ENCODE measurements at regions not wholly inside any gene's neighbourhood (a gene's known extent, or its start where the extent isn't known, plus 50 kb on each side); places are given as distances from the start of the nearest gene placed in this dataset.
"Not testable (repeated sequence)": the region's sequence is repeated elsewhere in the genome, so short reads cannot be mapped to it uniquely, and the experiment has no call there.

- Histone ChIP-seq H3K4me3 (replicated peaks; ENCODE audit: low read depth, low read length) (no peak overlapping the region), H3K27me3 (replicated peaks; ENCODE audit: control insufficient read depth, insufficient read depth, low read length) (no peaks in the 10 kb centered on the region), H3K36me3 (ENCODE audit: control insufficient read depth, insufficient read depth, low read length) (no peaks in the 10 kb centered on the region)
- DNase-seq (ENCODE audit: extremely low read depth, insufficient read length), result no peak
- TF ChIP-seq CTCF (IDR thresholded peaks at IDR 0.05; ENCODE audit: insufficient read depth, low read length, poor library complexity, severe bottlenecking), result no peak
Observed at GRCh38 chr14:58920230-58920629, 268.2 kb upstream of the DAAM1 start.

GRCh38 chr14:58922201-58922940 lies 266.1 kb upstream of the DAAM1 start:
- H3K4me3 ChIP-seq (replicated peaks; ENCODE audit: low read depth, low read length); H3K36me3 ChIP-seq (ENCODE audit: control insufficient read depth, insufficient read depth, low read length); H3K27me3 ChIP-seq (replicated peaks; ENCODE audit: control insufficient read depth, insufficient read depth, low read length); DNase-seq (ENCODE audit: extremely low read depth, insufficient read length): not testable (repeated sequence)

GRCh38 chr14:58923751-58924405 lies 264.6 kb upstream of the DAAM1 start:
- no peak for DNase-seq (ENCODE audit: extremely low read depth, insufficient read length)
- TF ChIP-seq CTCF (IDR thresholded peaks at IDR 0.05; ENCODE audit: insufficient read depth, low read length, poor library complexity, severe bottlenecking), result no peak
- H3K36me3 ChIP-seq (ENCODE audit: control insufficient read depth, insufficient read depth, low read length), result no peaks in the 10 kb centered on the region
- no peak overlapping the region for H3K4me3 ChIP-seq (replicated peaks; ENCODE audit: low read depth, low read length)
- H3K27me3 ChIP-seq (replicated peaks; ENCODE audit: control insufficient read depth, insufficient read depth, low read length), result no peaks in the 10 kb centered on the region

GRCh38 chr14:58941629-58942028 lies 246.8 kb upstream of the DAAM1 start:
- H3K4me3 ChIP-seq (replicated peaks; ENCODE audit: low read depth, low read length), result no peak overlapping the region
- H3K36me3 ChIP-seq (ENCODE audit: control insufficient read depth, insufficient read depth, low read length), result no peaks in the 10 kb centered on the region
- no peak for DNase-seq (ENCODE audit: extremely low read depth, insufficient read length)
- no peak for TF ChIP-seq CTCF (IDR thresholded peaks at IDR 0.05; ENCODE audit: insufficient read depth, low read length, poor library complexity, severe bottlenecking)
- H3K27me3 ChIP-seq (replicated peaks; ENCODE audit: control insufficient read depth, insufficient read depth, low read length), result no peaks in the 10 kb centered on the region

GRCh38 chr14:58942516-58942915 lies 246.0 kb upstream of the DAAM1 start:
- no peaks in the 10 kb centered on the region for H3K36me3 ChIP-seq (ENCODE audit: control insufficient read depth, insufficient read depth, low read length)
- TF ChIP-seq CTCF (IDR thresholded peaks at IDR 0.05; ENCODE audit: insufficient read depth, low read length, poor library complexity, severe bottlenecking), result no peak
- no peak overlapping the region for H3K4me3 ChIP-seq (replicated peaks; ENCODE audit: low read depth, low read length)
- no peaks in the 10 kb centered on the region for H3K27me3 ChIP-seq (replicated peaks; ENCODE audit: control insufficient read depth, insufficient read depth, low read length)
- no peak for DNase-seq (ENCODE audit: extremely low read depth, insufficient read length)

- no peak for DNase-seq (ENCODE audit: extremely low read depth, insufficient read length)
- H3K4me3 ChIP-seq (replicated peaks; ENCODE audit: low read depth, low read length), result no peak overlapping the region
- H3K36me3 ChIP-seq (ENCODE audit: control insufficient read depth, insufficient read depth, low read length), result no peaks in the 10 kb centered on the region
- no peaks in the 10 kb centered on the region for H3K27me3 ChIP-seq (replicated peaks; ENCODE audit: control insufficient read depth, insufficient read depth, low read length)
- no peak for TF ChIP-seq CTCF (IDR thresholded peaks at IDR 0.05; ENCODE audit: insufficient read depth, low read length, poor library complexity, severe bottlenecking)
Observed at GRCh38 chr14:58944343-58944967, 244.0 kb upstream of the DAAM1 start.
